CD4-positive, alpha-beta T cell treated with Interleukin-6 for 4 hours (primary cell): ENCODE measurements at regions not wholly inside any gene's neighbourhood (a gene's known extent, or its start where the extent isn't known, plus 50 kb on each side); places are given as distances from the start of the nearest gene placed in this dataset.

Experiments used
- DNase-seq: peaks from one replicate; pipeline ENCODE4 v3.0.0-alpha.2; 2020; ENCODE audit warnings: mixed read lengths

DNA sequence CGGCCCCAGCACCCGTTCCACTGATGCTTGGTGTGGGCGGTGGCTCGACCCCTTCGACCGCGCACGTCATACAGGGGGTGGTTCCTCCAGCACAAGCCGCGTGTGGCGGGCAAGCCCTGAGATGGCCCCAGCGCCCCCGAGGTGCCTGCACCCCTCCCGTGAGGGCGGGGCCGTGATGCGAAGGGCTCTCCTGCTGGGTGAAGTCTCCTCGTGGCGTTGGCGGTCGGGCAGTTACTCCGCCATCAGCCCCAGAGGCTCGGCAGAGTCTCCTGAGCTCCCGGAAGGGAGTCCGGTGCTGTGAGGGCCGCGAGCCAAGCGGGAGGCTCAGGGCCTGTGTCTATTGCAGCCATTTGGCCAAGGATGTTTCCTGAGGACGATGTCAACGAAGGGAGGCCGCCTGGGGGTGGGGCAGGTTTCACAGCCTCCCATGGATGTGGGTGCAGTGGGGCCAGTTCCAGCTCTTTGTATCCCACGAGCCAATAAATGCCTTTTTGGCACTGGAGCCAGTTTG is 78.1 kb upstream of the GALNT9 start:
- no peak for DNase-seq

DNA sequence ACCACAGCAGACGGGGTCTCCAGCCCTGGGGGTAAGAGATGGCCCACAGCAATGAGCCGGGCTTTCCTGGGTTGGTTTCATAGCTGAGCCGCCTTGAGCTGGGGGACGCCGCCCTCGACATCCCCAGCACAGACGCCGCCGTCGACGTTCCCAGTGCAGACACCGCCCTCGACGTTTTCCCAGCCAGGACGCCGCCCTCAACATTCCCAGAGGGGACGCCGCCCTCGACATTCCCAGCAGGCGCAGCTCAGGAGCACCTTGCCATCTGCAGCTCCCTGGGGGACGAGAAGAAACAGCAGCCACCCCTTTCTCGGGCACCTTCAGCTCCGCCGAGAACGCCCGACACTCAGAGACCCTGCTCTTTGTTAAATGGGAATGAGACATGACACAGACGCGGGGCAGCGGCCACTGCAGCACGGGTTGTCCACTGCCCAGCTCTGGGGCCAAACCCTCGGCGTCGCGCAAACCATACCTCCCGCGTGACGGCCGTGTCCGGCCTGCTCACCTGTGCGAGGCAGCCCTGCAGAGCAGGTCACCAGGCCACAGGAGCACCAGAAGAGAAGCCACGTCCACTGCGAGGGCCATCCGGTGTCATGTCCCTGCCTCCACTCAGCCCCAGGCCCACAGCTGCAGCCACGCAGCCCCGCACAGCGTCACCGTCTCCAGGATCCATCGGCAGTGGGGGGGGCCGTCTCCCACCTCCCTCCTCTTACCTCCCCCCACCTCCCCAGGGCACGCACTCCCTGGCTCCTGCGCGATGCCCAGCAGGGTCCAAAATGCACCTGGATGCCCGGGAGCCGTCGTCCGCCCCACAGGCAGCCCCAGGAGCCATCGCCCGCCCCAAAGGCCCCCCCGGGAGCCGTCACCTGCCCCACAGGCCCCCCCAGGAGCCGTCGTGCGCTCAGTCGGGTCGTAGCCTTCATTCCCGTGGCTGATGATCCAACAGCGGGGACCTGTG is 77.4 kb upstream of the GALNT9 start:
- DNase-seq = no peak

DNA sequence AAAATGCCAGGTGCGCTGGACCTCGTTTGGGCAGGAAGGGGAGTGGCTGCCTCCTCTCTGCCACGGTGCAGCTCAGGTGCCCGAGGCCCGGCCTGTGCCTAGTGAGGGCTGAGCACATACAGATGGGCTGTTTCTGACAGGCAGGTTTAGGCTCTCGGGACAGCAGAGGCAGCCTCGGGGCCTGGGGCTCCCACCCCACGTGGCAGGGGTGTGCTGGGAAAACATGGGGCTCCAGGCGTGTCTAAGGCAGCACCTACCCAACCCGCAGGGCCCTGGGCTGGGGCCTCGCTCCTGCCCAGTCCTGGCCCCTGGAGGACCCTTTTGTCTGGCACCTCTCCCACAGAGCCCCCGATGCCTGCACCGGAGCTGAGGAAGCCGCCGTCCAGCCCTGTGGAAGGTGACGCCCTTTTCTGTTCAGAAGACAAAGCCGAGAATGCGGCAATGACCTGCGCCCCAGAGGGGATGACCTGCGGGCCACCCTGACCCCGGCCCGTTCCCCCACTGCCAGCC is 76.4 kb upstream of the GALNT9 start:
- DNase-seq = no peak

DNA sequence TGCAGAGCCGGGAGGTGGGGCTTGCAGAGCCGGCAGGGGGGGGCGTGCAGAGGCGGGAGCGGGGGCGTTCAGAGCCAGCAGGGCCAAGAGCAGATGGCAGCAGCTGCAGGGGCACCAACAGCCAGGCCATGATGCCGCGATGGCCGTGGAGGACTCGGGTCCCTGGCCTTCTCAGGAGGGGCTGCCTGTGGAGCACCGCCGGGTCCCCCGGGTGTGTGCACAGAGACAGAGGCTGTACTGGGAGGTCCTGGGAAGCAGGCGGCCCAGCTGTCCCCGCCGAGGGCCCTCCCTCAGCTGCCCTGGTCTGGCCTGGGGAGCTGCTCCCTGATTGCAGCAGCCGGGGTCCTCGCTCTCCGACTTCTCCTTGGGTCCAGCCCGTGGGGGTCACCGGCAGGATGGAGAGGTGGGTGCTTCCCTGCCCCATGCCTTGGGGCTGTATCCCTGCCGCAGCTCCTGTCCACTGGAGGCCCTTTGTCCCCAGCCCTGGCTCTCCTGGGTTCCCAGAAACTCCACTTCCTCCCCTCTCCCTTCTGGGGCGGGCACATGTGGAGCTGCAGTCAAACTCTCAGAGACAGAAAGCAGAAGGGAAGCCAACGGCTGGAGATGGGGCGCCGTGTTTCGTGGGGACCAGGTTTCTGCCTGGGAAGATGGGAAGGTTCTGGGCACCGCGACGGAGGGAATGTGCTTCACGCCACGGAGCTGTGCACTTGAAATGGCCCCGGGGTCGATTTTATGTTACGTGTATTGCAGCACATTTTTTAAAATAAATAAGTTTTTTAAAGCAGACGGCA is 75.8 kb upstream of the GALNT9 start:
- no peak for DNase-seq

DNA sequence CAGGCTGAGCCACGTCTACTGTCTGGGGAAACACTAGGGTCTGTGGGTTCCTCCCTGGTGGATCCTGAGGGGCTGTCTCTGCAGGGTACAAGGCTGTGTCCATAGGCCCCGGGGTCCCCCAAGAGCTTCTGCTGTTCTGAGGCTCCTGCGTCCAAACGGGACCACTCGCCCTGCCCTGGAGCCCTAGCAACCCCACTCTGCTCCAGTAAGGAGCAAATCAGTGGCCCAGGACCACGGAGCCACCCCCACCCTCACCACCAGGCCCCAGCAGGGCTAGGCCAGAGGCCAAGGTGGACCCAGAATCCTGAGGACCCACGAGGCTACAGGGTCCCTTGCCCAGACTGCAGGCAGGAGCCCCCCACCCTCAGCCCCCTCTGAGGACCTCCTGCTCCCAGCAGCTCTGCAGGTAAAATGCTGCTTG is 75.1 kb upstream of the GALNT9 start:
- DNase-seq = no peak

DNA sequence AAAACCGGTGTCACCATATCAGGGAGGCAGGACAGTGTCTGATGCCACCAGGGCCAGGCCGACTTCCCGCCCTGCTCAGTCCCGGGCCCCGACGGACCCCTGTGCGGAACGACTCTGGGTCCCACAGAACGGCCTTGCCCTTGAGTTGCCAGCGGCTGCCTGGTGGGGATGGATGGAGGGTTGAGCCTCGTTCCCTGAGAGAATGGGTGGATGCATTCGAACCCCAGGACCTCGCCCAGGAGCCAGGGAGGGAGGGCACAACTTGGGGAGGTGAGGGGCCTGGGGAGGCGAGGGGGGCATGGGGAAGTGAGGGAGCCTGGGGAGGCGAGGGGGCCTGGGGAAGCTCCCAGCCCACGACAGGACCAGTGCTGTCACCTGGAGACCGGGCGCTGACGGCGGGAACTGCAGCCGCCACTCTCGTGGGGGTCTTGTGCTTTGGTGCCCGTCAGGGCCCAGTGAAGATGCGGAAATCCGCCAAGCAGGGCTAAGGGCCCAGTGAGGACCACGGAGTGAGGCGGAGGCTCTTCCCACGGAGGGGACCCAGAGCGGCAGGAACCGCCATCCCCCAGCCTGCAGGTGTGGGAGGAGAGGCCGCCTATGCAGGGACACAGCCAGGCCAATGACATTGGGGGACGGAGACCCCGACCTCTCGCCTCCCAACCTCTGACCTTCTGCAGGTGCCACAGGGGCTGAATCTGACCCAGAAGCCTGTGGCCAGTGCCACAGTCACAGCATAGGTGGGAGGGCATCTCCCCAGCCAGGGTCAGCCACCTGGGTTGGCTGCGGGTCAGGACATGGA is 74.4 kb upstream of the GALNT9 start:
- DNase-seq = no peak

DNA sequence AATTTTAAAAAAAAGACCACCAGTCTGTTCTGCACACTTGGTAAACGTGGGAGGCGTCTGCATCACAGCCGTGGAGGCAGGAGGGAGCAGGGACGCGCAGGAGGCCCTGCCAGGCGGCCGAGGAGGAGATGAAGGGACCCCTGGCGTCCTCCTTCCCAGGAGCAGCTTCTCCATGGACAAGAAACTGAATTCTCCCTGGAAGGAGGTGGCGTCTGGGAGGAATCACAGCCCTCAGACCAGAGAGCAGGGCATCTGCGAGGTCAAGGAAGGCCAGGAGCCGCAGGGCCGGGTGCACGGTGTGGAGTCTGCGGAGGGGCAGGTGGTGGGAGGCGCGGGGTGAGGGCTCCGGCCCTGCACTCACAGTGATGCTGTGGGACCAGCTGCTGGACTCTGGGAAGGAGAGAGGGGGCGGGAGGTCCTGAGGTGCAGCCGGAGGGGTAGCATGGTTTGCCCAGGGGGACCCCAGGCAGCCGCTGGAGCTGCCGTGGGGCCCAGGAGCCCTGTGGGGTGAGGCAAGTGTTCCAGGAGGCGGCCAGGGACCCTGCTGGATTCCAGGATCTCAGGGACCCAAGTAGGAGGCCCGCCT is 73.5 kb upstream of the GALNT9 start:
- DNase-seq = no peak

DNA sequence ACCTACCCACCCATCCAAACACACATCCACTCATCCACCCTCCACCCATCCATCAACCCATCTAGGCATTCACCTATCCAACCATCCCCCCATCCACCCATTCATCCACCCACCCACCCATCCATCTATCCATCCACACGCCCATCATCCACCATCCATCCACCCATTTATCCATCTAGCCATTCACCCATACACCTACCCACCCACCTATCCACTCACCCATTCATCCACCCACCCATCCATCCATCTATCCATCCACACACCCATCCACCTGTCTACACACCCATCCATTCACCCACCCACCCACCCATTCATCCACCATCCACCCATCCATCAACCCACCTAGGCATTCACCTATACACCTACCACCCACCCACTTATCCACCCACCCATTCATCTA is 72.6 kb upstream of the GALNT9 start:
- no peak for DNase-seq

DNA sequence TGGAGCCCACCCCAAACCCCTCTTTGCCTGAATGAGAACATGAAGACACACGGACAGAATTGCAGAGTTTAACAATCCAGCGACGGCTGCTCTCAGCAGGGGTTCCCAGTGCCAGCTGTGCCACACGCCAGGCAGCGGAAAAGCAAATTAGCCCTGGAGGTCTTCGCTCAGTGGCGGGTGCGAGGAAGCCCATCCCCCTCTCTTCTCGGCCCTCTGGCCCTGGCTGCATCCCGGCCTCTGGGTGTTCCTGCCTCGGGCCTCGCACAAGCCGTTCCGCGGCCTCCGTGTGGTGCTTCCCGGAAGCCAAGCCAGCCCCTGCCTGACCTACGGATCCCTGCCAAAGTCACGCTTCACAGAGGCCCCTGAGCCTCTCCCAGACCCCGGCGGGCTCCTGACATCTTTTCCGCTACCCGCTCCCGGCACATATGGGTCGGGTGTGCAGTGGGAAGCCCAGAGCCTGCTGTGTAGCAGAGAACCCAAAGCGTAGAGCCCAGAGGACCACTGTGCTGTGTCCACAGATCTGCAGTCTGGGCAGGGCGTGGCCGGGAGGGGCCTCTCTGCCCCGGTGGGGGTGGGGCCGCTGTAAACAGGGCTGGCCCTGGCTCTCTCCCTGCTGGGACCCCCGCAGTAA is 70.7 kb upstream of the GALNT9 start:
- DNase-seq = no peak

DNA sequence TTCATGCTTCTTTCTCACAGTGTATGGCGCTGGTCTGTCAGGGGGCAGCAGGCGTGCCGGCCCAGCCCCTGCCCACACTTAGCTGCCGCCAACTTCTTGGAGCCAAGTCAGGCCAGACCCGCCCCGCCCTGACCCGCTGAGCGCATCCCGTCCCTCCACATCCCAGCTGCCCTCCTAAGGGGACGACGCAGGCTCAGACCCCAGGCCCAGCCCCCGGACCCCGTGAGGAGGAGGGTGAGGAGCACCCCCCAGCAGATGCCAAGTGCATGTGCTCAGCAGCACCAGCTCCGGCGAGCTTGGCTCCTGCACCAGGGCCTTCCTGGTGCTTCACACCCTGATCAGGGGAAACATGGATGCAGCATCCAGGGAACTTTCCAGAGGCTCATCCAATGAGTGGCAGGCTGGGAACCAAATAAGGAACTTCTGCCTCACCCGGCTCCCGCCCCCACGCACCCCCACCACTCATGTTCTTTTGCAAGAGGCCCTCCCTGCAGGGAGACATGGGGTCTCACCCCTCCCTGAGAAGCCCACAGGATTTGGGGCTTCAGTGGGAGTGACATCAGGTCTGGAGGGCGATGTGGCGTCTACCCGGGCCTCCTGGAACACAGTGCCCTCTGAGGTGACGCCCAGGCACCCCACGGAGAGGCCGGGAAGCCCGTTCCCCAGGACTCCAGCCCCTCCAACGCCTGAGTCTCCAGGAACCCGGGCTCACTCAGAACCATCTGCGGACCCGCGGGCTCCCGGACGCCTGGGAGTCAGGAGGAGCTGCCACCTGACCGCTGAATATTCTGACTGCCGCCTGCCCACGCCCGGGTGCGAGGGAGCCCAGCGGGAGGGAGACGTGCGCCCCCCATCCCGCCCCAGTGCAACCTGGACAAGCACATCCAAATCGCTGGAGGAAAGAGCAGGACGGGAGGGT is 70.0 kb upstream of the GALNT9 start:
- DNase-seq = no peak

DNA sequence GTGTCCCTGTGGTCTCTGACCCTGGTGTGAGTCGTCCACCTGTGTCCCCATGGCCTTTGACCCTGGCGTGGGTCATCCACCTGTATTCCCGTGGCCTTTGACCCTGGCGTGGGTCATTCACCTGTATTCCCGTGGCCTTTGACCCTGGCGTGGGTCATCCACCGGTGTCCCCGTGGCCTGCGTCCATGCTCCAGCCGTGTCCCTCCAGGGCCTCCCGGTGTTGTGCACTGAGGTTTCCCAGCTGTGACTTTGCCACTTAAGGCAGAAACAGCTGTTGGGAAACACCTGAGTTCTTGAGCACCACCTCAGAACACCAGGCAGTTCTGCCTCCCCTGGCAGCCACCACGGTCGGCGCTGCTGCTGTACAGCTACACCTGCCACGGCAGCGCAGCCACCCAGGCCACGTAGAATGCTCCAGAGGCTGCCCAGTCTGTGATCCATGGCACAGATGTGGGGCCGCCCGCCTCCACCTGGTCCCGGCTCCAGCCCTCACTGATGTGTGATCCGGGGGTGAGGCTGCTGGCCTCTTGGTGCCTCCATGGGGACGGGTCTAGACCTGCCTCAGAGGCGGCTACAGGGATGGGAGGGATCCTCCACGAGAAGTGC is 69.1 kb upstream of the GALNT9 start:
- DNase-seq = no peak

DNA sequence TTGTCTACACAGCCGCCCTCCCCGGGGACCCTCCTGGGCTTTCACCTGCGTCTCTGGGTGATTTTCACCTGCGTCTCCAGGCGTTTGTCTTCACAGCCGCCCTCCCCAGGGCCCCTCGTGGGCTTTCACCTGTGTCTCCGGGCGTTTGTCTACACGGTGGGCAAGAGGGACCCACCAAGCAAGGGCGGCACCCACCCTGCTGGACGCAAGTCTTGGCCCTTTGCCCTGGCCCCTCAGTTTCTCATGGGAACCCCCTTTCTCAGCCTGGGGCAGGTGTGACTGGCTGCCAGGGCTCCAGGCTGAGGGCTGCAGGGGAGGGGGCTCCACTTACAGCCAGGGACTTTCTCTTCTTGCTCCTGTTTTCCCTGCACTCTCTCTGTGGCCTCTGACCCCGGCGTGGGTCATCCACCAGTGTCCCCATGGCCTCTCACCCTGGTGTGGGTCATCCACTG is 68.6 kb upstream of the GALNT9 start:
- DNase-seq = no peak

DNA sequence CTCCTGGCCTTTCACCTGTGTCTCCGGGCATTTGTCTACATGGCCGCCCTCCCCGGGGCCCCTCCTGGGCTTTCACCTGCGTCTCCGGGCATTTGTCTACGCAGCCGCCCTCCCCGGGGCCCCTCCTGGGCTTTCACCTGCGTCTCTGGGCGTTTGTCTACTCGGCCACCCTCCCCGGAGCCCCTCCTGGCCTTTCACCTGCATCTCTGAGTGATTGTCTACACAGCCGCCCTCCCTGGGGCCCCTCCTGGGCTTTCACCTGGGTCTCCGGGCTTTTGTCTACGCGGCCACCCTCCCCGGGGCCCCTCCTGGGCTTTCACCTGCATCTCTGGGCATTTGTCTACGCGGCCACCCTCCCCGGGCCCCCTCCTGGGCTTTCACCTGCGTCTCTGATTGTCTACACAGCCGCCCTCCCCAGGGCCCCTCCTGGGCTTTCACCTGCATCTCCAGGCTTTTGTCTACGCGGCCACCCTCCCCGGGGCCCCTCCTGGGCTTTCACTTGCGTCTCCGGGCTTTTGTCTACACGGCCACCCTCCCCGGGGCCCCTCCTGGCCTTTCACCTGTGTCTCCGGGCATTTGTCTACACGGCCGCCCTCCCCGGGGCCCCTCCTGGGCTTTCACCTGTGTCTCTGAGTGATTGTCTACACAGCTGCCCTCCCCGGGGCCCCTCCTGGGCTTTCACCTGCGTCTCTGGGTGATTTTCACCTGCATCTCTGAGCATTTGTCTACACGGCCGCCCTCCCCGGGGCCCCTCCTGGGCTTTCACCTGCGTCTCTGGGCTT is 68.0 kb upstream of the GALNT9 start:
- no peak for DNase-seq

DNA sequence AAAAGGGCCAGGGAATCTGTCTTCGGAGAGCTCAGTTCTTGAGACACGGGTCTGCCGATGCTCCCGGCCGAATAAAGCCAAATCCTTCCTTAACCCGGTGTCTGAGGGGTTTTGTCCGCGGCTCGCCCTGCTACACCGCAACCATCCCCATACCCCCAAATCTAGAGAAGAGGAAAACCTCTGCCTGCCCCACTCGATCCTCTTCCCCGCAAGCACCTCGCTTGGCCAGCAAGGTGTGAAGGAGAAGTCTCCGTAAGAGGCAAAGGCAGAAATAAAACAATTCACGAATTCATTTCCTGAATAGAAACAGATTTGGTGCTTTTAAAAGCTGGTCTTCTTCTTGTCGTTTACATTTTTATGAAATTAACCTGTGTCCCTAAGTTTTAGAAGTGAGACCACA is 67.3 kb upstream of the GALNT9 start:
- no peak for DNase-seq

DNA sequence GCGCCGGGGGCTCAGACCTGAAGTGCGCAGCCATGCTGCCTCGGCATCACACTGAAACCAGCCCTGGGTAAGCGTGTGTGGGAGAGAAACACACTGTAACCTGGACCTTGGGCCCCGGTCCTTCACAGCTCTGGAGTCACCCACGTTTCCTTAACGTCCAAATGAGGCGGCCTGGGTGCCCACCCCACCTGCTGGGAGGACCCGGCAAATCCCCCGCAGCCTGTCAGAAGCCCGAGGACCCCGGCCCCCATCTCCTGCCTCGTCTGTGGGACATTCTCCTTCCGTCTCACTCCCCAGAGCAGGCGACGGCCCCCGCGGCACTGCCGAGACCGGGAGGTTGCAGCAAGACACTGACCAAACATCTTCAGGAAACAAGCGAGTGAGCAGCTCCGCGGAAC is 66.5 kb upstream of the GALNT9 start:
- DNase-seq = no peak

DNA sequence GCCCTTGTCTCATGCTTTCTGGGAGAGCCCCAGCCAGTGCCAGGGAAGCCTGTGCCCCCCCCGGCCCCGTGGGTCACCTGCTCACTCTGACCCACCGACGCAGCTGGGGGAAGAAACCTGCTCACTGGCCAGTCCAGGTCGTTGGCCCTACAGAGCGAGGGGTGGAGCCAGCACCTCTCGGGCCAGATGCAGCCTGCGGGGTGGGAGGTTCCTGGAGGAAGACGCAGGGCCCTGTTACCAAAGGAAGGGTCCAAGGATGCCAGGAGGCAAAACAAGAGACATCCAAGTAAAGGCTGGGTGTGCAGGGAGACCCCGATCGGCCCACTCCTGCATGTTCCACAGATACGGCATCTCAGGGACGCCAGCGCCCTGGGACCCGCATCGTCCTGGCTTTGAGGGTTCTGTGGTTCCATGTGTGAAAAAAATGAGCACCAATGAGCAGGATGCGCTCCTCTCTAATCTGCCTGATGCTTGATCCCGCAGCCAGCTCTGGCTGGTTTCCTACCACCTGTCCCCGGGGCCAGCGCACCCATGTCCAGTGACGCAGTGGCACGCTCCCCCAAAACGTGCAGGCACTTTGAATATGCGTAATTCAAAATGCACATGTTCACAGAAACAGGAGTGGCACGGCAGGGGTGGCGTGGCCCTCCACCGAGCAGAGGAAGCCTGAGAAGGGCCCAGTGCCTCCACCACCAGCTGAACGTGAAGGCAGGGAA is 66.0 kb upstream of the GALNT9 start:
- no peak for DNase-seq

DNA sequence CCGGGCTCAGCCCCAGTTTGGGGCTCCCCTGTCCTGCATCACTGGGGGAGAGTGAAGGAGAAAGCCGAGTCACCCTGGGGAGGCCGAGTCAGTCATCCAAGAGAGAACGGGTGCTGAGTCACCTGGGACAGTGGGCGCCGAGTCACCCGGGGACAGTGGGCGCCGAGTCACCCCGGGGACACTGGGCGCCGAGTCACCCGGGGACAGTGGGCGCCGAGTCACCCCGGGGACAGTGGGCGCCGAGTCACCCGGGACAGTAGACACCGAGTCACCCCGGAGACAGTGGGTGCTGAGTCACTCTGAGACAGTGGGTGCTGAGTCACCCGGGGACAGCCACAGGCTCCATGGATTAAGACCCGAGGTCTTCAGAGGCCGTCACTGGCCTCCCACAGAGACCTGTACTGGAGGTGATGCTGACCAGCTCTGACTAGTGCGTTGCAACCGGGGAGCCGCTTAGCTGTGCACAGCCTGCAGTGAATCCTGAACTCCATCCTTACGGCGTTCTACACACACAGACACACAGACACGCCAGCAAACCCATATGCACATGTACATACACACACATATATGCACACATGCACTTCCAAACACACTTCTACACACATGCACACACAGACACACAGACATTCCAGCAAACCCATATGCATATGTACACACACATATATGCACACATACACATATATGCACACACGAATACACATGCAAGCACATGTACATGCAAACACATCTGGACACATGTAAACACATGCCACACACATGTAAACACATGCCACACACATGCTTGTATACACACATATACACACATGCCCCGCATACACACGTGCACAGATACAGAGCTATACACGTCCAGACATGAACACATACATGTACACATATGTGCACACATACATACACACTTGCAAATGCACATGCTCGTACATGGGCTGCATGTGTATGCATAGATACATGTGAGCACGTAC is 64.9 kb upstream of the GALNT9 start:
- no peak for DNase-seq
